CD4-positive, alpha-beta T cell treated with Interferon gamma for 1 hour (primary cell): ENCODE measurements at regions not wholly inside any gene's neighbourhood (a gene's known extent, or its start where the extent isn't known, plus 50 kb on each side); places are given as distances from the start of the nearest gene placed in this dataset.
A peak's percentile ranks its signal among the peaks of the same experiment; 100 is the strongest.

ENCODE experiments used
- DNase-seq: peaks from one replicate; pipeline ENCODE4 v3.0.0-alpha.2; 2020

DNA sequence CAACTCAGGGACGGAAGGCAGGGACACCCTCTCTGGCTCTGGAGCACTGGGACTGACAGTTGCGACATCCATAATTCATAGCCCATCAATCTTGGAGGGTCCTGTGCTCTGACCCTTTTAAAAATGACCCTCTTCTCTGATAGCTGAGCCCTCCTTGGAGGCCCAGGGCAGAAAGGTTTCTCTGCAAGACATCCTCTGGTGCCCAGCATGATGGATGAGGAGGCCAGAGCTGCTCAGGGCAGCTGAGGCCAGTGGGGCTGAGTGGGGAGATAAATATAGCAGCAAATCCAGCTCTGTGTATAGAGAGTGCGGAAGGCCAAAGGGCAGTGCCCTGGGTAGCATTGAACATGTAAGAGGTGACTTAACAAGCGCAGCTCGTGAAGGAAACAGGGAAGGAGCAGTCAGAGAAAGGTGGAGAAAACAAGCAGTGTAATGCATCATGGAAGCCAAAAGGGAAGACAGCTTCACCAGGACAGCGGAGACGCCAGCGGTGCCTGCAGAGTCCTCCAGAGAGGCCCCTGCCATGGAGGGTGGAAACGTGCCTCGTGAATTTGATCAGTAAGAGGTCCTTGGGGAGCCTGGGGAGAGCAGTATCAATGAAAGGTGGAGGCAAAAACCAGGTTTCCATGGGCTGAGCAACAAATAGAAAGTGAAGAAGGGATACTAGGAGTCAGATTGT, 50.4 kb upstream of the FMOD start:
- DNase-seq = no peak

DNA sequence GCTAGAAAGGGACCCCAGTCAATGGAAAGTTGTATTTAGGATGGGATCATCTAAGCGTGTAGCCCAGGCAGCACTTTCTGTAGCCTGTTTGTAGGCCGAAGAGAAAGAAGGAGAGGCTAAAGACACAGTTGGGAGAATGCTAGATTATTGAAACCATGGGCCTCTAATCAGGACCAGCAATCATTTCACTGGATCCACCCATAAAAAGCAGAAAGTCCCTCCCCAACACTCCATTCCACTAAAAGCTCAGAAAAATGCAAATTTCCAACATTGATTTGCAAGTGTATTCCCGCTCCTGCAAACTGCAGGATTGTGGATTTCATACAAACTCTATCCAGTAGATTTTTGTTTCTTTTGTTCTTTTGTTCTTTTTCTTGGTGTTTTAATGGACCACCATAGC, 51.2 kb upstream of the FMOD start:
- DNase-seq = no peak

DNA sequence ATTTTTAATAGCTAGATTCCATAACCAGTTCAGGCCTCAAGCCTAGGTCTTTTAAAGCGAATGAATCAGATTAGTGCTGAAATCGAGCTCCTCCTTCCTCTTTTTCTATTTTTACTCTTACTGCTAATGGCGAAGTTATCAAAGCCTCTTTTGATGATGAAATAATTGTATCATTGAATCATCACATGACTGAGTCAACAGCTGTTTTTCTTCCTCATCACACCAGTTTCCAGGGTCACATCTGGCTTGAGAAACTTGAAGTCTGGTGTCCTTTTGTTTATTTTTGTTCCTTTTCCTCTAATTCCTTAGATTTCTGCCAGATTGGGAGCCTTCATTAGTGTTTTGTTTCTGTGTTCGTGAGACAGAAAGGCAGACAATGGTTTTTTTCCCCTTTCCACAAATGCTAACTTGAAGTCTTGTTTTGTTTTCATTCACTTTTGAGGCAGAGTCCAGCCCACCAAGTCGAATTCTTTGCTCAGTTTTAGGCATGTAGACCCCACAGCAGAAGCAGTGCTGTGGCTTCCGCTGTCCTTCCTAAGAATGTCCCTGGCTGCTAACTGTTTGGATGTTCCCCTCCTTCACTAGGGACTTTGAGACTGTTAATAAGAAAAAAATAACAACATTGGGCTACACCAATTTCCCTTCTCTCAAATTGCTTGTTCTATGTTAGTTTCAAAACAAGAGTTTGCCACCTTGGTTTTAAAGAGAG, 51.9 kb upstream of the FMOD start:
- DNase-seq = no peak

DNA sequence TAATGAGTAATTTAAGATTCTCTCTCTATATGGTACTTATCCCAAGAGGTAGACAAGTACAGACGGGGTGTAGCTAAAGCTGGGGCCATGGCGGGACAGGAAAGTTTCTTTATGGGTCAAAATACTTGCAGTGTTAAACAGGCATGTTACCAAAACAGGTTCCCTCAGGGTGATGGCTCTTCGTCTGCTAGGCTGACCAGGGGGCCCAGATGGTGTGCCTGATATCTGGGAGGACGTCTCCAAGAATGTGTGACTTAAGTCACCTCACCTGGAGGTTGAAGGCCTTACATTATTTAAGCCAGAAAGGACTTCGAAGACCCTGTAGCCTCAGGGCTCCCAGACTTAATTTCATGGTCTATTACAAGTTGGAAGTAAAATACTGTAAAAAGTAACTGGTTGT, 52.7 kb upstream of the FMOD start:
- DNase-seq = no peak

DNA sequence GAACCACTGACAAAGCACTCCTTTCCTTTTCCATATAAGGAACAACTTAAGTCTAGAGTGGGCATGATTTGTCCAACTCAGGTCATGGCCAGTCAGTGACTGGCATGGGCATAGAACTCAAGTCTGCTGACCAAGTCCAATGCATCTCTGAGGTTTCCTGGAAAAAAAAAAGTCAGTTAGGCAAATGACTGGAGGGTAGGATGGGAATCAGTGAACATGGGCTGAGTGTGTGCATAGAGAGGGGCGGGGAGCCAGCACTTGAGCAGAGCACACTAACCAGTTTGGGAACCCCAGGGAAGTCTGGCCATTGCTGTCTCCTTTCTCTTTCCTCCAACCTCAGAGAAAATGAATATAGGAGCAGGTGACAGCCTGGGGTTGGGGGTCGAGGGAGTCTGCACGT, 53.6 kb upstream of the FMOD start:
- no peak for DNase-seq

DNA sequence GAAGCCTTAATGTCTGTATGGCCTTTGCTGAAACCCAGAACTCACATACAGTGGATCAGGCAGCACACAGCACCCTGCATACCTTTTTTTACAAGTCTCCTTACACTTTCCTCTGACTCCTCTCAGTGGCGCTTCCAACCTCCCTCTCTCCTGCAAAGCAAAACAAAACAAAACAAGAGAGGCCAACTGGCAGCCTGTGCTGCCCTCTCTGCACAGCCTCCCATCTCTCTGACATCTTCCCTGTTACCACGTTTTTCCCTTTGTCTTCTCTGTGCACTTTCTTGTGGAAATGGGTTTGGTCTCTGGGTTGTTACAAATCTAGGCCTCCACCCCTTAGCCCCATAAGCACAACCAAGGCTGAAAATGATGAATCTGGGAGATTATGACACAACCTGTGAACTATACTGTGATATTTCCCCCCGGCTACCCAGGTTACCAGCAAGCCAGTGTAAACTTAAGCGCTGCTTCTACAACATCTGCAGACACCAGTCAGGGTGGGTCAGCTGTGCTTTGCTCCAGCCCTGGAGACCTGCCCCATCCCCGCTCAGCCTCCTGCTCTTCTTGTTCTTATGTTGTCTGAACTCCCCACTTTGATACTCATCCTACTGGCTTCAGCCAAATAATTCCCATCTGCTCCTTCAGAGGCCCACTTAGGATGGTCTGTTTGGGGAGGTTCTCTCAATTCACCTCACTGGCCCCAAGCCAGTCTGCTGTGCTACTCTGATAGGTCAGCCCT, 54.9 kb upstream of the FMOD start:
- DNase-seq = no peak

DNA sequence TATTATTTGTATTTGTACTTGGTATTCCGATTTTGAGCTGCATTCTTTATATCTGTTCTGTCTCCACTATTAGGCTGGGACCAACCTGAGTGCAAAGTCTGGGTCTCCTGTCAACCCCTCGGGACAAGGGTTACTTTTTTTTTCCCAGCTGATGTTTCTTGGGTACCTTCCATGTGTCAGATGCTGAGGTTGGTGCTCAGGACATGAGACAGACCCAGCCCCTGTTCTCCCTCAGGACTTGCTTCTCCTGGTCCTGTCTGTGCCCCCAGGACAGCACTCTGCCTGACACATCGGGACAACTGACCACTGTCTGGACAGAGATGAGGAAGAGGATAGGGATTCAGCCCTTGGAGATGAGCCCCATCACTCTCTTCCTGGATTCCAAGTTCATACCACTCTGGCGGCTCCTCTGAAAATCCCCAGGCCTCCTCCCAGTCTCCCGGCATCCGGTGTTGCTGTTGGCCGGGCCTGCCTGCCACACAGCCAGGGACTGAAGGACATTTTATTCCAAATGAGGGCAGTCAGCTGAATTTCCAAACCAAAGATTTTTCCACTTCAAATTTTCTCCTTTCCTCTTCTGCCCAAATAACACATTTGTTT, 55.6 kb upstream of the FMOD start:
- no peak for DNase-seq

DNA sequence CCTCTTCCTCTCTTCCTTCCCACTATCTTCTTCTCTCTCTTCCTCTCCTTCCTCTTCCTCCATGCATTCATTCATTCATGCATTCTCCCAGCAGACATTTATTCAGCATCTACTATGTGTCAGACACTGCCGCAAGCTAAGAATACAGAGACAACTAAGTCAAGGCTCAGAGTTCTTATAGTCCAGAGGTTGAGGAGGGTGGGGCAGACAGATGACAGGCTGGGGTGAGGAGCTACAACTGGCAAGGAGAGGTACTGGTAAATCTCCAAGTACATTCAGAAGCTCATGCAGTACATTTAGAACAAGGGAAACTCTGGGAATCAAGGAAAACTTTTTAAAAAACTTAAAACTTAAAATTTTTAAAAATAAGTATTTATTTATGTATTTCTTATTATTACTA, 56.4 kb upstream of the FMOD start:
- DNase-seq = no peak

DNA sequence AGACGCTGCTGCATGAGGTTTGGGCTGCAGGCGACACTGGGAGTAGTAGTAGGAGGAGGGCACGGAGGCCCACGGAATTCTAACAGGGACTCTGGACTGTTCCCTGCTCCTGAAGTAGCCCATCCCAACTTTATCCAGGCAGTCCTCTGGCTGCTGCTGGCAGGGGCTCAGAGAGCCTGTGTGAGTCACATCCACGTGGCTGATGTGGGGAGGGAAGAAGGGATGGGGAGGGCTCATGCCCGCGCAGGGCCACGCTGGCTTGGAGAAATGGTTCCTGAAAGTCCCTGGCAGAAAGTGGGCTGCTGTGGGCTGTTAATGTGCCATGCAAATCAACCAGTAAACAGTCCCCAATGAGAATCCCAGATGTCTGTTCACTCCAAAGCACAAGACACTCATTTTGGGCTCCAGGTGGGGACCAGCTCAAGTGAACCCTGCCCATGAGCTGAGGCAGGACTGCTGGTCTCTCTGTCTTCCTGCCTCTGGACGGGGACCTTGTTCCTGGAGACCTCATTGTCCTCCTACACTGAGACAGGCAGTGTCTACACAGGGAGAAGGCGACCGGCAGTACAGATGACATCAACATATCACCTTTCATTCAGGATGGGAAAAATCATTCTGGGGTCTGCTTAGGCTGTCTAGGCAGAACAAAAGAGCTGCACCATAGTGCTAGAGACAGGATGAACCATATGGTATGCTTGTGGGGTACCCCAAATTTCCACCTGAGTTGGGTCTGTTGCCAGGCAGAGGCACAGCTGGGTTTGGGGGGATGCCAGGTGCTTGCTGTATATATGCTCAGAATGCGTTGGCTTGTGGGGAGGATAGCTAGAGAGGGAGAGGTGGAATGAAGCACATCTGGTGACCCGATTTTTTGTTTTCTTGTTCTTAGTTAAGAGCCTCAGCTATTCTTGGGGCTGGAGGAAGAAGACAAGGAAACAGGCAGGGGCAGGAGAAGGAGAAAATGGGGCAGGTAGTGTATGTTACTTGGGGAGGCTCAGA, 57.9 kb upstream of the FMOD start:
- DNase-seq = peak; percentile 54

DNA sequence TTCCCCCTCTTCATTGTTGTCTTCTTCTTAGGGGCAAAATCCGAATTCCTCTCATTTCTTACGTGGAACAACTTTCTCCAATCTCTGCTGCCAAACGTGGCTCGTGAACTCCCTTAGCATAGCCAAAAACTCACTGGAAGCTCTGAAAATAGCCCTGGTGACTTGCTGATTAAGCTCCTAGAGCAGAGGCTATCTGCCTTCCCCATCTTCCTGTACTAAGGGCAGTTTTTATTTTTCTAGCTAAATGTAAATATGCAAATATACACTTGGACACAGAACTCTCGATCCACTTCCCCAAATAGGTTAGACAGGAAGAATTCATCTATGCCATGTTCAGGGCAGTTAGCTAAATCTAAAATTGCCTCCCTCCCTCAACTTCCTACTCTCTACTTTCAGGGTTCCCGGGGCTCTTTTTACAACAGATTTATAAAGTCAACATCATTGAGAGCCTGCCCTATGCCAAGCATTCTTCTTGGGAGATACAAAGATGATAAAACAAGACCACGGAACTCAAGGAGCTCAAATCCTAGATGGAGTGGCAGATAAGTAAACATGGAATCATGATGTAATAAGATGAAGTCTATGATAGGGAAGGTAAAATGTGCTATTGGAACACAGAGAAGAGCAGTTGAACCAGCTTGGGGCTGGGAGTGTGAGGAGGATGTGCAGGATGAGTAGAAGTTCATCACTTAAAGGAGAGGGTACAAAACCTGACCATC, 59.4 kb upstream of the FMOD start:
- no peak for DNase-seq

DNA sequence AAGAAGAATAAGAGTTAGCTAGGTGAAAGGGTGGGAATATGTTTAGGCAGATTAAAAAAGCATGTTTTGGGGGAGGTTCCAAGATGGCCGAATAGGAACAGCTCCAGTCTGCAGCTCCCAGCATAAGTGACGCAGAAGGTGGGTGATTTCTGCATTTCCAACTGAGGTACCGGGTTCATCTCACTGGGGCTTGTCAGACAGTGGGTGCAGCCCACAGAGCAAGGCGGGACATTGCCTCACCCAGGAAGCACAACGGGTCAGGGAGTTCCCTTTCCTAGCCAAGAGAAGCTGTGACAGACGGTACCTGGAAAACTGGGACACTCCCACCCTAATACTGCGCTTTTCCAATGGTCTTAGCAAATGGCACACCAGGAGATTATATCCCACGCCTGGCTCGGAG, 60.5 kb upstream of the FMOD start:
- peak; percentile 3 for DNase-seq

DNA sequence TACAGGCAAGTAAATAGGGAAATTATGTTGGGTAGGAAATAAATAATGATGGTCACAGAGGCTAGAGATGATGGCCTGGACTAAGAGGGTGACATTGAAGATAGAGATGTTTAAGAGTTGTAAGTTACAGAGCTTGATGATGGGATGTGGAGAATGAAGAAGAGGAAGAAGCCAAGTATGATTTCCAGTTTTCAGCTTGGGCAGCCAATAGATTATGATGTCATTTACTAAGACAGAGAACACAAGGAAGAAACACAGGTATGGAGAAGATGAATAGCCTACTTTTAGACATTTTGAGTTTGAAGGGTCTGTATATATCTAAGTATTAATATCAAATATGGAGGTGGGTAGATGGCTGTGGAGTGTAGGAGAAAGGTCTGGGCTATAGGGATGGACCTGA, 56.0 kb upstream of the PRELP start:
- no peak for DNase-seq

DNA sequence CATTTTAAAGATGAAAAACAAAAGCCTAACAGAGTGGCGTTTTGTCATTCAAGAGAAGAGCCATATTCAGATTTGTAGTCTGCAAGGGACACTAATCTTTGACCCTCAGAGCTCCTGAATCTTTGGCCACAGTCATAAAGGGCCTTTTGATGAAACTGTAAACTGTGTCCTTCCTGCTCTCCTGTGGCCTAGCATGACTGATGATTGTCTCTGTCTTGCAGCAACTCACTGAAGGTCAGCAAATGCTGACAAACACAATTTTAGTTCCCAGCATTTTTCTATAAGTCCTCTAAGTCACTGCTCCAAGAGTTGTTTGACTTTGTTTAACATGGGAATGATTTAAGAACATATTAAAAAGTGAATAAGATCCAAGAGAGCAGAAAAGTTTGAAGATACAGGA, 55.3 kb upstream of the PRELP start:
- DNase-seq = no peak

DNA sequence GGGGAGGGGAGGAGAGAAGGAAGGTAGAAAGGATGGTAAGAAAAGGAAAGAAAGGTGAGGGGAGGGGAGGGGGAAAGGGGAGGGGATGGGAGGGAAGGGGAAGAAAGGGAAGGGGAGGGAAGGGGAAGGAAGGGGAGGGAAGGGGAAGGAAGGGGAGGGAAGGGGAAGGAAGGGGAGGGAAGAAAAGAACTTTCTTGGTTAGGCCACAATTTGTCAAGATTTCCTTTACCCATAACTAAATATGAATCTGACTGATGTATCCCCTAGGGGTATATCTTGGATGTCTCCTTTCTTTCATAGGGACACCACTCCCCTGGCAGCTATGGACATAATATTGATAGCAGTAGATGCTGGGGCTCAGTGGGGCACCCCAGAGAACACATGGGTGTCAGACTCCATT, 54.4 kb upstream of the PRELP start:
- DNase-seq = no peak

DNA sequence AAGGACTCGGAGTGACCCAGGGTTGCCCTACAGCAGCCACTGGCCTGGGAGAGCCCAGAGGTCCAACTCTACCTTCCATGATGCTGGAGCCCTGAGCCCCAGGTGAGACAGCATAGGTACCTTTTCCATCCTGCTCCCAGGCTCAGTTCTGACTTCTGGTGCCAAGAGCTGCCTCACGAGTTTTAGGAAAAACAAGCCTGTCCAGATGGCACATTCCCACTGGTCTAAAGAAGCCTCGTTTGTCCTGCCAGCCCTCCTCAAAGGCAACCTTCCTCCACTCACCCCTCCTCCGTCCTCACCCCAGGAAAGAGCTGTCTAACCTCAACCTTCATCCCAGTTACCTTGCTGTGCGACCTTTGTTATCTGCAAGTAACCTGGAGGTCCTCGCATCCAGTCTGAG, 53.5 kb upstream of the PRELP start:
- DNase-seq = no peak

DNA sequence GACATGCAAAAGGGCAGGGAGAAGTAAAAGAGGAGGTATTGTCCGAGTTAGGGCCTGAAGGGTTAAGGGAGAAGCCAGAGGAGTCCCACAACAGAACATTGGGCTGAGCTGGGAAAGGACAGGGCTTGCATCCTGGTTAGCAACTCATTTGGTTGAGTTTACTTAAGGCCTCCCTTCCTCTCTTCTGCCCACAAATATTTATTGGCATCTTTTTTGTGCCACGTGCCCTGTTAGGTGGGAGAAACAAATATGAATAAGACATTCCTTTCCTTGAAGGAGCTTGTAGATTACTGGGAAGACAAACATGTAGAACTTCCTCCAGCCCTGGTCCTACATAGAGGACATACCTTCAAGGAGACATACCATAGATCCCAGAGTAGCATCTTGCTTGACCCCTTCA, 53.0 kb upstream of the PRELP start:
- DNase-seq = no peak

DNA sequence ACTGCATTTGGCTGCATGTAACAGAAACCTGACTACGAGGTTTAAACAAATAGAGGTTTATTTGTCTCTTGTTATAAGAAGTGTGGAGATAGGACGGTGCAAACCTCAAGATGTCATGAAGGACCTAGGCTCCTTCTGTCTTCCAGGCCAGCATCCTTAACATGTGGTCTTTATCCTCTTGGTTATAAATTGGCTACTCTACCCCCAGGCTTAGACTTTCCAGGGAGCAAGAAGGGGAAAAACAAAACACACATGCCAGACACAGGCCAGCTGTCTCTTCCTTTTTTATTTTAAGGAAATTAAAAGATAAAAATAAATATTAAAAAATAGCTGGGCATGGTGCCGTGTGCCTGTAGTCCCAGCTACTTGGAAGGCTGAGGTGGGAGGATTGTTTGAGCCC, 51.3 kb upstream of the PRELP start:
- no peak for DNase-seq

DNA sequence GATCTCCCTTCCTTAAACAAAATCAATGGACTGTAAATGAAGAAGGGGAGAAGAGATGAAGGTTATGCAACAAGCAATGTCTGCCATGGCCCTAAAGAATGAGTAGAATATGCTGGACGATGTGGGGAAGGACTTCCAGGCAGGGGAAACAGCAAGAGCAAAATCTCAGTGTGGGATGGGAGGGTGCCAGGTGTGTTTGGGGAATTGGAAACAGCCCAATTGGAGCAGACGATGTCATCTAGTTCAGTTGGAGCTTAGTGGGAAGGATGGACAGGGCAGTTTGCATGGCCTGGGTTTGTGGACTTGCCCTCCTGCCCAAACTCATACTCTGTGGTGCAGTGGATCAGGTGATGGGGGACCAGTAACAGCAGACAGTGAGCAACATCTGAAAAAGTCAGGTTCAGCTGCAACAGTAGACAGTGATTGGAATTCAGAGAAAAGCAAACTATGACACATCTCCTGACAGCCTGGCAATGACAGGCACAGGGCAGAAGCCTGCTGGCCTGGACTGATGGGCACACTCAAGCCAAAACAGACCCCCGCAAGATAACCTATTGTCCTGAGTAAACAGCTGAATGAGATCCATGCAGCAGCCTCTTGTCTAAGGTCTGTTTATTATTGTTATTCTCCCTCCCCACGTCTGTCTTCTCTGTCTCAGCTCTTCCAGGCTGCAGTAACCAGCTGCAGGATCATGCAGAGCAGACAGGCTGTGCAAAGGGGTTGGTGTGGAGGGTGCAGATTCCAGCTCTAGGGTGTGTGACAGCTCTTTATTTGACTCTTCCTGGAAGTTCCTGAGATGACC, 50.5 kb upstream of the PRELP start:
- DNase-seq = no peak

DNA sequence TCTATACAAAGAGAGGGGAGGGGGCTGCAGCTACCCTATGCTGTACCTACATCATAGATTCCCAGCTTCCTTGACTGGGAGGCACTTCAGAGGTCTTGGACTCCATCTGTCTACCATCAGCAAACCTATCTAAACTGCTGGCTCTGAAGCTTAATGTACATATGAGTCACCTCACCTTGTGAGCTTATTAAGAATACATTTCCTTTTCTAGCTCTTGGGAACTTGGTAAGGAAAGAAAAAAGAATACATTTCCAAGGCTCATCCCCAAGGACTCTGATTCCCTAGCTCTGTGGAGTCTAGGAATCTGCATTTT, 50.0 kb upstream of the PRELP start:
- no peak for DNase-seq
